ENCODE measurements at regions not wholly inside any gene's neighbourhood (a gene's known extent, or its start where the extent isn't known, plus 50 kb on each side); places are given as distances from the start of the nearest gene placed in this dataset.

DNA sequence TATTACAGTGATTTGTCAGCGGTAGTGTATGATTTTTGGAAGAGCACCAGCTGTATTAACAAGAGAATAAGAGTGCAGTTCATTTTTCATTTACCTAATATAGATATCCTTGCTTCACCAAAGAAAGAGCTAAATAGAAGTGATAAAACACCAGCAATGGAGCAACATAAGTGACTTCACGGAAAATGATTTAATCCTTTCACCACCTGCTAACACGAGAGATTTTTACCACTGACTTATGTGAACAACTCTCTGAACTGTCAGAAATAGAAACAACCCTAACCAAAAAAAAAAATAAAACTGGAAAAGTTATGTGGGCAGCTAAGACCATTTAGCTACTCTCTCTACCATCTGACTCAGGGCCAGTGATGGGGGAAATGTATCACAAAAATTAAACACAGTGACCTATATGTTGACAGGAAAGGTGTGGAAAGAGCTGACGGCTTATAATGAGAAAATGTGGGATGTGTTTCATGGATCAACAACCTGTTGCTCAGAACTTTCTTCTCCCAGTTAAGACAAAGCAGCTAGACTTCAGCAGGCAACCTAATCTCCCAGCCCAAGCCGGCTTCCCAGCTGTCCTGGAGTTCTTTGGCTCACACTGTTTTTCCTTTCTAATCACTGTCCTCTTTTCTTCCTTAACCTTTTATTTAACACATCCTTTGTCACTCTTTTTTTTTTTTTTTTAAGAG is 272.7 kb downstream of the SS18 start:
- Histone ChIP-seq H3K4me1 (no peaks in the 10 kb centered on the region), H3K27ac (no peak overlapping the region), H3K4me3 (replicated peaks in 1 of 3) (no peak overlapping the region), H3K27me3 (no peaks in the 10 kb centered on the region), H3K9me3 (no peaks in the 10 kb centered on the region), H3K36me3 (no peaks in the 10 kb centered on the region)
- TF ChIP-seq, protein P1, sequence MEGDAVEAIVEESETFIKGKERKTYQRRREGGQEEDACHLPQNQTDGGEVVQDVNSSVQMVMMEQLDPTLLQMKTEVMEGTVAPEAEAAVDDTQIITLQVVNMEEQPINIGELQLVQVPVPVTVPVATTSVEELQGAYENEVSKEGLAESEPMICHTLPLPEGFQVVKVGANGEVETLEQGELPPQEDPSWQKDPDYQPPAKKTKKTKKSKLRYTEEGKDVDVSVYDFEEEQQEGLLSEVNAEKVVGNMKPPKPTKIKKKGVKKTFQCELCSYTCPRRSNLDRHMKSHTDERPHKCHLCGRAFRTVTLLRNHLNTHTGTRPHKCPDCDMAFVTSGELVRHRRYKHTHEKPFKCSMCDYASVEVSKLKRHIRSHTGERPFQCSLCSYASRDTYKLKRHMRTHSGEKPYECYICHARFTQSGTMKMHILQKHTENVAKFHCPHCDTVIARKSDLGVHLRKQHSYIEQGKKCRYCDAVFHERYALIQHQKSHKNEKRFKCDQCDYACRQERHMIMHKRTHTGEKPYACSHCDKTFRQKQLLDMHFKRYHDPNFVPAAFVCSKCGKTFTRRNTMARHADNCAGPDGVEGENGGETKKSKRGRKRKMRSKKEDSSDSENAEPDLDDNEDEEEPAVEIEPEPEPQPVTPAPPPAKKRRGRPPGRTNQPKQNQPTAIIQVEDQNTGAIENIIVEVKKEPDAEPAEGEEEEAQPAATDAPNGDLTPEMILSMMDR (IDR thresholded peaks at IDR 0.05), result no peak
- TF ChIP-seq POLR2A (IDR thresholded peaks at IDR 0.05), result no peak
- intact Hi-C loops (cut with DNase I), result no loop called here
- DNase-seq, result no peak
- WGBS, 2 donors, result 78 to 83% methylated on average over 5 of the region's 5 CpGs

DNA sequence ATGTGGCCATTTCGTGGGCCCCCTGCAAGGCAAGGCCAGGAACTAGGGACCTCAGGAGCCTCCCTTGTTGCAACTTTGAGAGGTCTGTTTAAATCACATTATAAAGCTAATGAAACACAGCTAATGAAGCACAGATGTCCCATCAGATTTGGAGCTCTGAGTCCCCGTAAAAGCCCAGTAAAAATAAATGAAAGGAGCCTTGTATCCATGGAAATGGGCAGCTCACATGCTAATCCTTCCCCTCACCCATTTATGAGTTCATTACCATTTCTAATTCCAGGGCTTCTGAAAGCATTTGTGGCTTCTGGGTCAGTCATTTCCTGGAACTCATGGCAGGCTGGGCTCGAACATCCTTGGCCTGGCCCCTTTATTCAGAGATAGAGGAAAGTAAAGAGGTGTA is 274.8 kb downstream of the SS18 start:
- Histone ChIP-seq H3K36me3 (no peaks in the 10 kb centered on the region), H3K9me3 (no peaks in the 10 kb centered on the region), H3K27ac (no peak overlapping the region), H3K4me3 (replicated peaks in 1 of 3) (no peak overlapping the region), H3K4me1 (no peaks in the 10 kb centered on the region), H3K27me3 (no peaks in the 10 kb centered on the region)
- 79 to 91% methylated on average over 3 of the region's 3 CpGs for WGBS, 2 donors
- no peak for TF ChIP-seq POLR2A (IDR thresholded peaks at IDR 0.05)
- TF ChIP-seq, protein P1 (IDR thresholded peaks at IDR 0.05), result no peak
- DNase-seq, result no peak
- intact Hi-C loops (cut with DNase I), result no loop called here

DNA sequence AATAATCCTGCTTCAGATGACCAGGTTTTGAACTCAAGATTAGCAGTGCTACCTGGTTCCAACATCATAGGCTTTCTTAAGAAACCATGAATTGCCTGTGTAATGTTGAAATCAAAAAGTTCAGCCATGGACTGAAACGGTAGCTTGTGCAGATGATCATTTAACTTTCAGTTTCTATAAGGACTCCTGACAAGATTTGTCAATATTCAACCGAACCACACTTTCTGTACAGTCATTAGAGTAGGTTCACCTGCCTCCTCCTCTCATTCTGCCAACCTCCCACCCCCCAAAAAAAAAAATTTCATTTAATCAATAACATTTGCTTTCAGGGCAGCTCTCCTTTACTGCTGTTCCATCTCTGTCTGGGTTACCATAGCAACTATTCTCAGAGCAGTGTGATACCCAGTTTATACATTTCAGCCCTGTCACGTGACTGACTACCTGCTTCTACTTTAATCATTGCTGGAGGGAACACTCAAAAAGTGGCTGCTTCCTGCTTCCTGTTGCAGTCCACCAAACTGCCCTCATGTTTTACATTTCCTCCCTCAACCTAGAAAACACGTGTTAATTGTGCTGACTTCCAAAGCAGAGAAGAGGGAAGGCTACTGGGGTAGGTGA is 275.5 kb downstream of the SS18 start:
- no peak for TF ChIP-seq POLR2A (IDR thresholded peaks at IDR 0.05)
- TF ChIP-seq, protein P1 (IDR thresholded peaks at IDR 0.05), result no peak
- intact Hi-C loops (cut with DNase I), result no loop called here
- Histone ChIP-seq H3K9me3 (no peaks in the 10 kb centered on the region), H3K4me3 (replicated peaks in 1 of 3) (no peak overlapping the region), H3K4me1 (no peaks in the 10 kb centered on the region), H3K36me3 (no peaks in the 10 kb centered on the region), H3K27me3 (no peaks in the 10 kb centered on the region), H3K27ac (no peak overlapping the region)
- no peak for DNase-seq
- 66 to 68% methylated on average over 4 of the region's 4 CpGs for WGBS, 2 donors

DNA sequence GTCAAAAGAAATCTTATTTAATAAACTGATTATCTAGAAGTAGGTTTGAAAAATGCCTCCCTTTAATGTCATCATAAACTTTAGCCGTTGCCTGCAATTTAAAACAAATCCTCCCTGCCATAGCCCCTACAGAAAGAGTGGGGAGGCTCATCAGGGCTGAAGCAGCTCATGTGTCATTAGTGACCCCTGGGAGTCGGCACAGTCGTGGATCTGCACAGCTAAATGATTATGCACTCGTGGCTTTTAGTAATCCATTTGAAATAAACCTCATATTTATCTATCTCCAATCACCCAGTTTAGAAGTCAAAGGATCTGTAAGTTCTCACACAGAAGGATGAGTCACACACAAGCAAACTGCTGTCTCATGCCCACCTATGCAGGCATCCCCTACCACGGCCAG is 277.3 kb downstream of the SS18 start:
- no peak for TF ChIP-seq POLR2A (IDR thresholded peaks at IDR 0.05)
- TF ChIP-seq, protein P1 (IDR thresholded peaks at IDR 0.05), result no peak
- intact Hi-C loops (cut with DNase I), result no loop called here

DNA sequence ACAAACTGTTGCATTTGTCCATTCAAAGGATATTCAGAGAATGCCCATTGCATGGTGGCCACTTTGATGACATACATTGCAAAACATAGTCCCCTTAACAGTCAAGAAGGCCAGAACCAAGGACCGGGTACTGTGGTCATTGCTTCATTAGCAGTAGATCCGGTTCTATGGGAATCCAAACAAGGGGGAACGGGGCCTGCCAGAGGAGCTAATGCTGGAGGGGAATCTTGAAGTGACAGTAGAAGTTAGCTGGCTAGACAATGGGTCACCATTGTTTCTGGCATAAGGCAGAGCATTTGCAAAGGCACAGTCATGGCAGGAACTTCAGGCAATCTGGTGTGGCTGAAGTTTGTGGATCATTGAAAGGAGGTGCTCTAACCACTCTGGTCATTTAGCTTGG is 279.7 kb downstream of the SS18 start:
- Histone ChIP-seq H3K9me3 (no peaks in the 10 kb centered on the region), H3K27me3 (no peaks in the 10 kb centered on the region), H3K4me1 (no peaks in the 10 kb centered on the region), H3K4me3 (replicated peaks in 1 of 3) (no peak overlapping the region), H3K27ac (no peak overlapping the region), H3K36me3 (no peaks in the 10 kb centered on the region)
- 85 to 94% methylated on average over 3 of the region's 3 CpGs for WGBS, 2 donors
- no peak for DNase-seq
- TF ChIP-seq POLR2A (IDR thresholded peaks at IDR 0.05), result no peak
- TF ChIP-seq, protein P1 (IDR thresholded peaks at IDR 0.05), result no peak
- intact Hi-C loops (cut with DNase I), result no loop called here

More for the DNA sequence above, 277.3 kb downstream of the SS18 start:
- Histone ChIP-seq H3K4me1 (no peaks in the 10 kb centered on the region), H3K27ac (no peak overlapping the region), H3K4me3 (replicated peaks in 1 of 3) (no peak overlapping the region), H3K9me3 (no peaks in the 10 kb centered on the region), H3K36me3 (no peaks in the 10 kb centered on the region), H3K27me3 (no peaks in the 10 kb centered on the region)
- no peak for DNase-seq
- 79 to 86% methylated on average over 5 of the region's 5 CpGs for WGBS, 2 donors

Measured in thyroid gland (tissue), 4 donors.